ENCODE measurements at regions not wholly inside any gene's neighbourhood (a gene's known extent, or its start where the extent isn't known, plus 50 kb on each side); places are given as distances from the start of the nearest gene placed in this dataset.

DNA sequence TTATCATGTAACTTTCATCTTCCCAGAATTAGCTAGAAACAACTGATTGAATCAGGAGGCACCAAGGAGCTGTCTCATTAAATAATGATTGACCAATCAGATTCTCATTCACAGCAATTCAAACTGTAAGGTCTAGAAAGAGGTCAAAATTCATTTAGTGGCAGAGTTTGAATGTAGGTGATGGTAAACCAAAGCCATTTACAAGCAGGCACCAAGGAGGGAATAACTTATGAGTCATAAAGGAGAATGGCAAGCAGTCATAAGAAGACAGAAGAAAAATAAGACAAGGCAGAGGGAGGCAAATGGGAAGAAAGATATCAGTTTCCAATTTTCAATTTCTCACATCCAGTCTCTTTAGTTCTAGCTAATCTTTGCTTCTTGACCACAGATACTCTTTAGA, 52.9 kb upstream of the DEFB112 start:
- no peak for DNase-seq (ENCODE audit: low read depth in 2 of 2)

DNA sequence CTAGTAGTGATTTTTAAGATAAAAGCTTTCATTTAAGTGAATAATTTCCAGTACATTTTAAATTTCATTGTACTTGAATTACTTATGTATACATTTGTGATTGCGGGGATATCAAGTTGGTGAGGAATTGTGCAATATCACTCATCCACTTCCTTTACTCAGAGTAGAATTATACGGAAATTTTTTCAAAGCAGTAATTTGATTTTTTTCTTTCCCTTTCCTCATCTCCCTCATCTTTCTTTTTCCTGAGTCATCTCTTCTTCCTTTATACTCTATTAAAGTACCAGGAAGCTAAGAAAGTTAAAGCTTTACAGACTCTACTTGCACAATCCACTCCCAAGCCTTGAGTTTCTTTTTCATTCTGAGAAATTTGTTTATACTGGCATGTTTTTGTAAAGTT, 60.9 kb upstream of the DEFB112 start:
- DNase-seq (ENCODE audit: low read depth in 2 of 2) = no peak

DNA sequence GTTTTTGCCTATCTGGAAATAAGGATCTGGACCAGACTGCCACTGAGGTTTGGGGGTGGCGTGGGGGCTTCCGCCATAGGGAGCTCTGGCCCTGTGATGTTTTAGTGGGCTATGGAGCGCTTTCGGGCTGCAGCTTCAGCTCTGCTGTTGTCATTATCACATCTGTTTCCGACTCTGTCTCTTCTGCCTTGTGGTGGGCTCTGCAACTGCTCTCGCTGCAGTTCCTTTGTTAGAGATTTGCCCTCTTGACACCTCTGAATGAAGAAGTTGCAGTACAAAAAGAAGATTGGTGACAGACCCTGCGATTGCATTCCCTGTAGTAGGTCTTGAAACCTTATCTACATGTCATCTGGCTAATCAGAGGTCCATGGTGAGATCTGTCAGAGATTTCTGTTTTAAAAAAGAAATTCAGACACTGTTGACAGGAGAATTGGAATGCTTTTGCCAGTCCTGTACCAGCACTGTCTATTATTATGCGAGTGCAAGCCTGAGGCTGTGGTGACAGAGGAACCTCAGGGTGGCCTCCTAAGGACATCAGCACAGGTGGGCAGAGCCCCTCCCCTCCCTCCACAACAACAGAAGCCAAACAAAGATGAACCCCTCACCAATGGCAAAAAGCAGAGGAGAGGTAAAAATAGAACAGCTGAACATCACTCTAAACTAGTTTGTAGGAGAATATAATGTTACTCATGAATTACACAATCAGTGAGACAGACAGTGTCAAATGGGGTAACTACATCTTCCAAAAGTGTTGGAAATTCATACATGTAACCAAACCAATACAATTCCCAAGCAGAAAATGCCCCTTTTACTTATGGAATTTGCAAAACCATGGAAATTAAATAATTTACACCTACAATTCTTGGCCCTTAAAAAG, 63.5 kb upstream of the DEFB112 start:
- DNase-seq (ENCODE audit: low read depth in 2 of 2) = no peak

DNA sequence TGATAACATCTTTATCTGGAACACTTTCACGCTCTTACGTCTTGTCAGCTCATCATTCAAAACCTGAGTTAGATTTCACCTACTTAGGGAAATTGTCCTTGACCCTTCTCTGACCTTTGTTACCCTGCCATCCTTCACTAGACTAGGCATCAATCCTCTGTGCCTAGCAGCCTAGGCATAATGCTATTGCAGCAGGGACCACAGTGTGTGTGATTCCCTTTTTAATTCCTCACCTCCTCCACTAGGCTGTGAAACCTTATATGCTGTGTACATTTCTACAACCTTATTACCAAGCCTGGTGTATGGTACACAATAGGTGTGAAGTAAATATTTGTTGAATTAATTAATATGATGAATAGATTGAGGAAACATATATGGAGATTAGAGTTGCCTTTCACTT, 66.7 kb upstream of the DEFB112 start:
- DNase-seq (ENCODE audit: low read depth in 2 of 2) = no peak

DNA sequence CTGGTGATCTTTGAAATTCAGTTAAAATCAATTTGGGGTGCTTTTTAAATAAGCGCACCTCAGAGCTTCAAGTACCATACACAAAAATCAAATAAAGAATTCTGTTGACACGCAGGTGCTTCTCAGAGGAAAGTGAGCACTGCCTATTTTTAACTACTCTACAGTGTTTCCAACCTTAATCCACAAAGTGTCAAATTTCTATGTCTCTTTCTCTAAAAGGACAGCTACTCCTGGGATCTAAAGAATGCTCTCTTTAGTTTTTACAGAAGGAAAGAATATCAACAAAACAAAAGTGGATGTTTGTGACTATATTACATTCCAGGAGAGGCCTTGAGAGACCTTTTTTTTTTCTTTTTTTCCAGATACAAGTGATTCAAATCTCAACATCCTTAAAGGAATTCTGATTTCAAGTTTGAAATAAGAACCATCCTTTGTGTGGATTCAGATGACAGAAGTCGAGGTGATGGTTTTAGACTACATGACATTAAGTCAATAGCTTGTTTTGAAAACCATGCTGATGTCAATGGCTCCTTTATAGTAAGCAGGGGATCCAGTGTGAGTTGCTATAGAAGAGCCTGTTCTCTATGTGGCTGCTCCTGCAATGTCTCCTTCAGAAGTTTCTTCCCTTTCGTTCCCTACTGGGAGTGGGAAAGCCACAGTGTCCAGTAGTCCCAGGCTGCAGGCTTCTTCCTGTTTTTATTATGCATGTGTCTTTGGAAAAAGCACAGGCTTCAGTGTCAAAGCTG, 67.2 kb upstream of the DEFB112 start:
- no peak for DNase-seq (ENCODE audit: low read depth in 2 of 2)

DNA sequence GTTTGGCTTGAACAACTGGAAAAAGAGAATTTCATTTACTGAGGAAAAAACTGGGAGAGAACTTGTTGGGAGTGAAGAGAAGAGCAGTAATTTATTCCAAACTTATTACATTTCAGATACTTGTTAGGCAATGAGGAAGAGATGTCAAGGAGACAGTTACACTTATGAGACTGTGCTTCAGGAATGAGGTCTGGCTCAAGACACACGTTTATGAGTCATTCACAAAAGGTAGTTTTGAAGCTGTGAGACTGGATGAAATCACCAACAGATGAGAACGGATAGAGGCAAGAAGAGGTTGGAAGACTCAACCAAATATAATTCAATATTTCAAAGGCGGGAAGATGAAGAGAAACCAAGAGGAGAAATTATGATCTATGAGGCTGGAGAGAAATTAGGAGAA, 70.6 kb upstream of the DEFB112 start:
- no peak for DNase-seq (ENCODE audit: low read depth in 2 of 2)

DNA sequence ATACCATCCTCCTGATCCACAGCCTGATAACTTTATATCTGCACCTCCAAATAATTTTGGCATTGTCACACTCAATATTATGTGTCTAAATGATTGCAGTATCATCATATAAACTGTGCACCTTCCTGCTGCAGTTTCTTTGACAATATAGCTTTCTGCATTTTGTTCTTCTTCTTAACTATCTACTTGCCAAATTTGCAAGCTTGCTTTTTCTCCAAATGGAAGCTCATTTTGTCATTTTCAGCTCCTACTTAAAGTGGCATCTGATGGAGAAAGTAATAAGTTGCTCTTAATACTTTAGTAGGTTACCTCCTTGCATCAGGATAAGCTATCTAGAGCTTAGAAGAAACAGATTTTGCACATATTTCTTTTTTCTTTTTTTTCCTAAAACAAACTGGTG, 74.0 kb upstream of the DEFB112 start:
- DNase-seq (ENCODE audit: low read depth in 2 of 2) = no peak

DNA sequence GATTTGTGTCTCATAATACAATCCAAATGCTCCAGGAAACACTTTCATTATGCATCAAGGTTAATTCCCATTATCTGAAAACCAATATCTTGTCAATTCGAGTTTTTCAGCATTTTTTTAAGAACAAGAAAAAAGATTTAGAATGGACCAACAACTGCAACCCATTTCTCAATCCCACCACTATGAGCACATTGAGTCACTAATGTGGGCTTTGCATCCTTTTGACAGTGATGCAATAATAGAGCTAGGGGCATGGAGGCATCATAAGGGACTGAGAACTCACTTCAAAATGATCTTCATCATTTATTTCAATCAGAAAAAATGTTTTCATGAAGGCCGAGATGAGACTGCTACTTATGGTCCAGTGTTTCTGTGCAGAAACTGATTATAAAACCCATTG, 74.8 kb upstream of the DEFB112 start:
- DNase-seq (ENCODE audit: low read depth in 2 of 2) = no peak

DNA sequence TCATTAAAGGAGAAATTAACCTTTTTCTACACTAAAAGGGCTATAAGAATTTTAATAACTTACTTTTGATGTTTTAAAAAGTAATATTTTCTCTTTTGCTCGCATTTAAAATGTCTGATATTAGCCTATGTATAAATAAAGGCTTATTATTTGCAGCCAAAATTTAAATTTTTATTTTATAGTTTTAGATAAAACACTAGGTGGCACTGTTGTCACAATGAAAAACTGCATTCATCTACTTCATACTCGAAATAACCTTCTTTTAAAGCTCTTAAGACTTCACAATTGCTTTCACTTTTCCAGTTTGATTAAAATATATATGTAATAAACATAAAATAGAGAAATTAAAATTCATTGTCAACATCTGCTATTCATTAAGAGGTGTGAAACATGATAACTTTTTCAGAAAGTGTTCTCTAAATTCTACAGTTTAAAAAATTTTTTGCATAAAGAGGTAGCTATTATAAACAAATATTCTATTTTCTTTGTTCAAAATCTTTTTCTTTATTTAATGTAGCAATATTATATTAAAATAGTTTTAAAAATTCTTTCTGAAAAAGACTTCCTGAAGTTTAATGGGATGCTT, 78.8 kb upstream of the DEFB112 start:
- no peak for DNase-seq (ENCODE audit: low read depth in 2 of 2)

DNA sequence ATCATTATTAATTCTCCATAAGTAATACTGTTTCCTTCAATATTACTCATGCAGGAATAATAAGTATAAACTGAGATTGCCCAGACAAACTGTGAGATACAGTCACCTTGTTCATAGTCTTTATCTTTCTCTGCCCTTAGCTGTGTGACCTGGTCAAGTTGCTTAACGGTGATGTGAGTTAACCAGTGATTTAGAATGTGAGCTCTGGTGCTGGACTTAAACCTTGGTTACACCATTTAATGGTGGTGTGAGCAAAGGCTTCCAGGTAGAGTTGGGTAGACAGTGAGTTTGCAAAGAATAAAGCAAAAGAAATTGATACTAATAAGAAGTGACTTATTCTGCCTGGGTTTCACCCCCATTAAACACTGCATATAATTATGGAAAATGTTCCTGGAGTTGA, 86.2 kb upstream of the DEFB112 start:
- DNase-seq (ENCODE audit: low read depth in 2 of 2) = no peak

DNA sequence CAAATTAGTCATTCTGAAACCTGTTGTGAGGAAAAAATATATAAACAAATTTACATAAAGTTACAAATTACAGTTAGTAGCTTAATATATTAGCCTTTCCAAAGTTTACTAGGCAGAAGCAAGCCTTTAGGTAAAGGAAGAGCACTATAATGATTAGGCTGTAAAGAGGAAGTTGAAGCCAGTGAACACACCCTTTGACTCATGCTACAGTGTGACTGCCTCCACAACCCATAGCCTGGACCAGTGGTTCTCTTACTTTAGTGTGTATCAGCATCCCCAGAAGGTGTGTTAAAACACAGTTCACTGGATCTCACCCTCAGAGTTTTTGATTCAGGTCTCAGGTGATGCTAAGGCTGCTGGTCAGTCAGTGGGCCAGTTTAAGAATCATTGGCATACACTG, 91.4 kb upstream of the DEFB112 start:
- DNase-seq (ENCODE audit: low read depth in 2 of 2) = no peak

DNA sequence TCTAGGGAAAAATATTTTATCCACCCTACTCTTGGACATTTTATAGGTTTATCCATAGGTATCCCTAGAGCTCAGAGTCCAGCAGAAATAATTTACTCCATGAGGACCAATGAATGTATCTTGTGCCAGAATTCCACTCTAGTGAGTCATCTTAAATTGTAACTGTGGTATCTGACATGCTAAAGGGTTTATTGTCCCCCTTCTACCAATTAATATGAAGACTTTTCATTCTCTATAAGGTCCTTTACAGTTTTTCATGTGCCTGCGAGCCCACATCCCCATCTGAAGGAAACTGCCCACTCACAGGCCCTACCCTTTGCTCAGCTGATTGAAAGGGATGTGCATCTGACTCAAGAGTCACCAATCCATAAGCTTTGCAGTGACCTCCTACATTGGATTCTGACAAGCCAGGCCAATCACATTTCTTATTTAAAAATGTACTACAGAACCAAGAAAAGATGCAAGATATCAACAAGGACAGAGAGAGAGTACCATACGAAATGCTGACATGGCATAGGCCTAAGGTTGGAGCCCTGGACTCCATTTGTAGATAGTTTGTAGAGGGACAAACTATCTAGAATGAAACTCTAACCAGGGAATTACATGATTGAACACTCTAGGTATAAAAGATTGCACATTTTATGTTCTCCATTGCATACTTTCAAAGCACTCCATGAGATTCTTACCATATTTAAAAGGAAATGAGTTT, 93.4 kb upstream of the DEFB112 start:
- no peak for DNase-seq (ENCODE audit: low read depth in 2 of 2)

DNA sequence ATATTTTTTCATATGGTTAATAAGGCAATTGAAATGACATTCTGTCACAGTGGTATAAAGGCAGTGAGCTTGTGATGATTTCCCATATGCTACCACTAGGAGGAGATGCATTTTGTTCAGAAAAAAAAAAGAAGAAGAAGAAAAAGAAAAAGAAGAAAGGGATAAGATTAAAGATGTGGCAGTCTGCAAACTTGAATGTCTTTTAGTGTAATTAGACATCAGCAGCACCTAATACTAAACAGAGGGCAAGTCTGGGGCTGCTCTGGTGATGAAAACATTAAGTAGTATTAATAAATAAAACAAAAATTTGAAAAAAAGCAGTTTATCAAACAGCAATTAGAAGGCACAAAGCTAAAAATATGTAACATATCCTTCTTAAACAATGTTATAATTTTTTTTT, 95.4 kb upstream of the DEFB112 start:
- DNase-seq (ENCODE audit: low read depth in 2 of 2) = no peak

DNA sequence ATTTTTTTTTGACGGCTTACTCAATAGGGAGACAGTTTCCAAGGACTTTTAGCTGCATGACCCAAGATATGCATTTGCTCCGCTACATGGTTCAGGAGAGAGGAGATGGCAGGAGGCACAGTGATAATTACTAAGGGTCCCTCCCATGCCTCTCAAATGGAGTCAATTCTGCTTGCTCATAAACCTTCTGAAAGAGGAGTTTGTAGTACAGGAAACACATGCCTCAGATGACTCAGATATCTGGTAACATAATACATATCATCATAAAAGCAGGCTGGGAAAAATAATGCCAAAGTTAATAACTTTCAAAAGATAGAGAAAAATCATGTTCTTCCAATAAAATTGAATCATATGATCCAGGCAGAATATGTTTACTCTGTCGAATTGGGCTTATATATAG, 97.6 kb upstream of the DEFB112 start:
- DNase-seq (ENCODE audit: low read depth in 2 of 2) = no peak

DNA sequence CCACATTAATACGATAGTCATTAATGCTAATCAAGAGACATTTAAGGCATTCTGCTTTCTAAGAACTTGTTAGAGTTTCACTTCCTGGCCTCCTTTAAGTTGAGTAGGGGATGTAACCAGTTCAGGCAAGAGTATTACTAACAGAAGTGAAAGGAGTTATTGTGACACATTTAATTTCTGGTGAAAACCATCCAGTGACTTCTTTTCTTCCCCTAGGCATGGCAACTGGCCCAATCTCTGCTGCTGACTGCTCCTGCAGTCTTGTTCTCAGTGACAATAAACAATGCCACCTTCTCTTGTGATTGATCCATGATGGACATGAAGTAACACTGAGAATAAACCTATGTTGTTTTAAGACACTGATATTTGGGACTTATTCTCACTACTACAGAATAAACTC, 130.9 kb upstream of the DEFB112 start:
- no peak for DNase-seq (ENCODE audit: low read depth in 2 of 2)

DNA sequence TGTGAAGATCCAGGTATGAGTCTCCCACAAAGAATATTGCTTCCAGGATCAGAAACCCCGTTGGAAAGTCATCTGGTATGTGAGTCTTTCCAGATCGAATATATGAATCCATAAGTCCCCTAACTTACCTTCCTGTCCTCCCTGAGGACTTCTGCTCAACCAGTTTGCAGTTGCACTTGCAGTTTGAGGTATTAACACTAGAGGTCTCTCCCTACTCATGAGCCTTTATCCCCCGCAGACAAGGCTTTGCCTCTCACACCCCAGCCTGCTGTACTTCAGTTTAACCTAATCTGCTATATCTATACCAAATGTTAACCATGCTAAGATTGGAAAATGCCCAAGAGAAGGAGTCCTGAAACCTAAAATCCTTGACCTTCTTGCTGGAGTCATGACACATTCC, 135.3 kb upstream of the DEFB112 start:
- DNase-seq (ENCODE audit: low read depth in 2 of 2) = no peak

DNA sequence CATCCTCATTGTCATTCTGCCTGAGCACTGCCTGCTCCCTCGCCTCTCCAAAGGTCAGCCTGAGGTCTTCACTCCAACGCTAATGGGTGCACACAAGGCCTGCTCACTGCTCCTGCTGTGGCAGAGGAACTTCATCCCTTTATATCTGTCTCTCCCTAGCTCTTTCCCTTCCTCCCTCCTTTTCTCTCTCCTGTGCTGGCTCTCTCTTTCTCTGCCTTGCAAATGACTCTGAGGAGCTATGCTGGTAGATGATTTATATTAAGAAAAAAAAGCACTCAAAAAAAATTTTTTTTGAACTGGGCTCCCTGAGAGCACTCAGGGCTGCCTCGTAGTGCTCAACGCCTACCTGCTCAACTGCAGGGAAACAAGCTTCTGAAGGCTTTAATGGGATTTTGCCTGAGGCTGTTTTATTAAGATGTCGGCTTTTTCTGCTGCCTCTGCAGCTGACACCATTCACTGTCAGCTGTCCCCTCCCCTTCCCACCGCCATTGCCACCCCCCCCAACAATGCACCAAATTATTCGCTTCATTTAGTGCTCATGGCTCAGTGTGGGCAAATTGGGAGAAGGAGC, 137.7 kb upstream of the DEFB112 start:
- DNase-seq (ENCODE audit: low read depth in 2 of 2) = no peak

DNA sequence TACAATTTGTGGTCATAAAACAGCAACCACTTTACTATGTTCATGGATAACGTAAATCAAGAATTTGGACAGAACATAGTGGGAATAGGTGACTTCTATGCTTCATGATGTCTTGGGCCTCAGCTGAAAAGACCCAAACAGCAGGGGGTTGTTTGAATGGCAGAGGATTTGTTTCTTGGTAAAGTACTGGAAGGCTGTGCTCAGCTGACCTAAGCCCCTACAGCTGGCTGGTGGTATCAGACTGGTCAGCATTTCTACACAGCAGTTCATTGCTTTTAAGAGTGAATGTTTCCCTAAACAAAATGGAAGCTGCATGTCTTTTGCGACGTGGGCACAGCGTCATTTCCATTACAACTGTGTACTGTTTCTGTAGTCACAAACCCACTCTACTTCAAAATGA, 148.5 kb upstream of the DEFB112 start:
- no peak for DNase-seq (ENCODE audit: low read depth in 2 of 2)

DNA sequence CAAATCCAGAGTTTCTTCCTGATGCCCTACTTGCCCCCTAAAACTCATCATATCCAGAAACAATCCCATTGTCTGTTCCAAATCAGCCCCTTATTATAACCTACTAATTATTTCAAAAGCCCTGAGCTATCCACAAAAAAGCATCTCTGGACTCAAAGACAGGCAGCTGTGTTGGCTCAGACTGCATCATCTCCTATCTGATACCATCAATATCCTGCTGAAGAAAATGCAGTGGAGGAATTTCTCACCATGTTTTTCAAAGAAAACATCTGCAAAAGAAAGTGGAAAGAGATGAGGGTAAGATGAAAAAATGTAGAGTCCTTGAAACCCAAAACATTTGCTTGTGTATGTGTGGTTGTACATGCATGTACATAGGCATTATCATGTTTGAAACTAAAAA, 153.0 kb upstream of the DEFB112 start:
- no peak for DNase-seq (ENCODE audit: low read depth in 2 of 2)

DNA sequence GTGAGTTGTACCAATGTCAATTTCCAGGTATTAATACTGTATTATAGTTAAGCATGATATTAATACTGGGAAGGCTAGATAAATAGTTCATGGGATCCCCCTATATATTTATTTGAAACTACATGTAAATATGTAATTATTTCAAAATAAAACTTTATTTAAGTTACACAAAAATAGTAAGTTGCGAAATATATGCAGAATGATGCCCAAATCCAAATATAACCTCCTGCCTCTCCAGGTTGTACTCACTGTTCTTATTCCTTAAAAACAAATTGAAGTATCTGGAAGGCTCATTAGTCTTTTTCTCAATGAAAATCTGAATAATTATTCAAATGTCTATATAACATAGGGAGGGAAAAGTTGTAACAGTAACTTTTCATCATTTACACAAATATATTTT, 161.9 kb upstream of the DEFB112 start:
- DNase-seq (ENCODE audit: low read depth in 2 of 2) = no peak

DNA sequence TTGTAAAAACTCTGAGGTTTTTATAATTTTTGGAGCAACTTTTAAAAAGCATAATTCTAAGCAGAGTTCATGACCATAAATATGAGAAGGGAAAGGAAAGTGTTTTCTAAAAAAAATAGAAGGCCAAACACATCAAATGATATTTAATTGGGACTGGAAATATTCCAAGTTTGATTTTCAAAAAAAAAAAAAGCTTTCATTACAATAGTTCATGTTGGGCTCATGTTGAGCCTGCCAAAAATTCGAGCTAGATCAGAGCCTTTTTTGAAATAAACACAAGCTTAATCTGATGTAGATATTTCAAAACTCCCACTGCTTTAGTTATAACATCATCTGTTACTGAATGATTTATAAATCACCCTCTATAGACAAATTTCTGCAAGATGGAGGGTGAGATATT, 163.4 kb upstream of the DEFB112 start:
- DNase-seq (ENCODE audit: low read depth in 2 of 2) = no peak

DNA sequence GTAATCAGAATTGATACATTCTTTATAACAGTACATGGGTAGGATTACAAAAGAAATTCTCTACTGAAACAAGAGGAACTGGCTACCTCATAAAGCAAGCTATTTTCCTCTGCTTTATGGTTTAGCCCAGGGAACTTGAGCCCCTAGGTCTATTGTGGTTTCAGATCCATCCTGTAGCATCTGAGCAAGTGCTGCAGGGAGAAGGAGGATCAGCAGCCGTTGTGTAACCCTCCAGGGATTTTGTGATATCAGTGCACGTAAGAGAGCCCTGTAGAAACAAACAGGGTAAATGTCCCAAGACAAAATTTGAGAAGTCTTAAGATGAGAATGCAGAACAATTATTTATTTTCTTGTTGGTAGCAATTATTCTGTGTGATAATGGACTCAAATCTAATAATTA, 165.2 kb upstream of the DEFB112 start:
- DNase-seq (ENCODE audit: low read depth in 2 of 2) = no peak

Data from fibroblast of skin of left biceps (primary cell).